DMS79 treated with DMSO at 0.1 percent for 48 hours (cell line): ENCODE measurements at regions not wholly inside any gene's neighbourhood (a gene's known extent, or its start where the extent isn't known, plus 50 kb on each side); places are given as distances from the start of the nearest gene placed in this dataset.

Experiments used
- DNase-seq: peaks from one replicate; lab custom pipeline; 2025; lab: John Stamatoyannopoulos, UW

- DNase-seq, result no peak
Observed at GRCh38 chr11:69393178-69393832, 88.2 kb upstream of the LINC01488 start.

GRCh38 chr11:69393865-69394233 lies 87.6 kb upstream of the LINC01488 start:
- no peak for DNase-seq

DNA sequence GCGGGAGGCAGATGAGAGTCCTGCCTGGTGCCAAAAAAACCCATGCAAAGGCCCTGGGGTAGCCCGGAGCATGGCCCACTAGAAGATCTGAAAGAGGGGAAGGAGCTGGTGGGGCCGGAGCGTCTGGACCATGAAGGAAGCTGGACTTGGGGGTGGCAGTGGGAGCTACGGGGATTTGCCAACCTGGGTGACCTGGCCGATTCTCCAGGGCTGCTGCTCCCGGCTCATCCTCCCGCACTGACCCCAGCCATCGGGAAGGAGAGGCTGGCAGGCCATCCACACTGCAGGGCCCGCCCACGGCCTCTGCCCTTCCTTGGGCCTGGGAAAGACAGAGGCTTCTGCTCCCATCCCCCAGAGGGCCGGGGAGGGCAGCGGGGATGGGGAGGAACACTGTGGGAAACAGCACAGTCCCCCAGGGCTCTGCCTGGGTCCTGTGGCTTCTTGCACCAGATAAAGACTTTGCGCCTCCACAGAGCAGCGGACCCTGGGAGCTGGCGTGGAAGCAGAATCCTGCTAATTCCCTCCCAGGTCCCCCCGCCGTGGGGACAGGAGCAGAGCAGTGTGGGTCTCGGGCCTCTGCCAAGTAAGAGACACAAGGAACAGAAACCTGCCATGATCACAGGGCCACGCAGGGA lies 87.1 kb upstream of the LINC01488 start:
- no peak for DNase-seq

- no peak for DNase-seq
Observed at GRCh38 chr11:69394869-69395246, 86.6 kb upstream of the LINC01488 start.

DNA sequence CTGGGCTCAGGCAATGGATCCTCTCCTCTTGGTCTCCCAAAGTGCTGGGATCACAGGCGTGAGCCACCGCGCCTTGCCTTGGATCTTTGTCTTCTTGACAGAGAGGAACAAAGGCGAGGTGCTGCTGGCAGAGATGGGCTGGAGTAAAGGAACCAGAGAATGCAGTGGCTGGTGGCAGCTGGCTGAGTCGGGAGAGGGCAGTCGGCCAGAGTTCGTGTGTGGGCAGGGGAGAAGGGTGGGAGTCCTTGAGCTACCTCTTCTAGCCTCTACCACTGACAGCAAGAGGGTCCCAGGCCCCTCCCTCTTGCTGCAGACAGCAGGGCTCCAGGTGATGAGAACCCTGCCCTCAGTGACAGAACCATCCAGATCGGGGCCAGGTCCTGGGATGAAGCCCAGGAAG lies 86.2 kb upstream of the LINC01488 start:
- DNase-seq, result no peak

DNA sequence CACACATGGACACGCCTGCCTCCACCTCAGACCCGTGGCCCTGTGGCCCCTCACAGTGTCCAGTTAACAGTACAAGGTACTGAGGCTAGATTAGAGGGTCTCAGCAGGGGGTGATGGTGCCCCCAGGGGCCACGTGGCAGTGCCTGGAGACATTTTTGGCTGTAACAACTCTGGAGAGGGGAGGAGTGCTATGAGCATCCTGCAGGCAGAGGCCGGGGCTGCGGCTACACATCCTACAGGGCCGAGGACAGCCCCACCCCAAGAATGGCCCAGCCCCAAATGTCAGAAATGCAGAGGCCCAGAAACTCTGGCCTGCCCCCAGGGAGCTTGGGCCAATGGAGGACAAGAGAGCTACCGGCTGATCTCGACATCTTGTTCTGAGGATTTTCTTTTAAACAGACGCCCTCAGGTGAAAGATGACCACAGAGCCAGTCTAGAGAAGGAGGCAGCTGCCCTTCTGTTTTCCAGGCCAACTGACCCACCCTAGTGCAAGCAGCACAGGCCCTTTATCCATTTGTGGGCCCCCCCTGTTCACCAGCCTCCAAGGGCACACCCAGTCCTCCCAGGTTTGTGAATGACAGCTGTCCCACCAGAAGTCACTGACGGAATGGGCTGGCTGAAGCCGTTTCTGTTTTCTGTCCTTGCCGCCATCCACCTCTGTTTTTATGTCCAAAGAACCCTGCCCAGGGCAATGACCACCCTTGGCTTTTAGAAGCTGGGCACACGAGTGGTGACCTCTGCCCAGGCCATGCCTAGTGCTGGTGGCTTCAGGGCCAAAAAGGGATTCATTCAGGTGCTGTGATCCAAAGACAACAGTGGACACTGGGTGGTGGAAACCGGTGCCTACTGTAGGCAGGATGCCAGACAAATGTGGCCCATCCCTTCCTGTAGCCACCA lies 85.2 kb upstream of the LINC01488 start:
- no peak for DNase-seq

DNA sequence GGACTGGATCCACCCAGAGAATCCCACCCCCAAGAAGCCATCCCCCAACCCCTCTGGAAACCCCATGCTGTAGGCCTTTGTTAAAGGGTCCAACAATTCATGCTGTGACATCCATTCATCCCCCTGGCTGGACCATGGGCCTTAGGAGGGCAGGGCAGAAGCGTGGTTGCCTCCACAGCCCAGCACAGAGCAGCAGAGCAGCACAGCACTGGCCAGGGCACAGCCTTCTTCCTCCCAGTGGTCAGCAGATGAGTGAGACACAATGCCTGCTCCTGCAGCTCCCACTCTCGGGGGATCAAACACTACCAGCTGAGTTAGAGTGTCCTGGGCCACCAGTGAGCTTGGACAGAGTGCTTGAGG lies 84.5 kb upstream of the LINC01488 start:
- DNase-seq, result no peak

- no peak for DNase-seq
Observed at GRCh38 chr11:69397732-69398131, 83.7 kb upstream of the LINC01488 start.

GRCh38 chr11:69398529-69399492 lies 82.7 kb upstream of the LINC01488 start:
- DNase-seq, result no peak

- no peak for DNase-seq
Observed at GRCh38 chr11:69400140-69400539, 81.3 kb upstream of the LINC01488 start.

DNA sequence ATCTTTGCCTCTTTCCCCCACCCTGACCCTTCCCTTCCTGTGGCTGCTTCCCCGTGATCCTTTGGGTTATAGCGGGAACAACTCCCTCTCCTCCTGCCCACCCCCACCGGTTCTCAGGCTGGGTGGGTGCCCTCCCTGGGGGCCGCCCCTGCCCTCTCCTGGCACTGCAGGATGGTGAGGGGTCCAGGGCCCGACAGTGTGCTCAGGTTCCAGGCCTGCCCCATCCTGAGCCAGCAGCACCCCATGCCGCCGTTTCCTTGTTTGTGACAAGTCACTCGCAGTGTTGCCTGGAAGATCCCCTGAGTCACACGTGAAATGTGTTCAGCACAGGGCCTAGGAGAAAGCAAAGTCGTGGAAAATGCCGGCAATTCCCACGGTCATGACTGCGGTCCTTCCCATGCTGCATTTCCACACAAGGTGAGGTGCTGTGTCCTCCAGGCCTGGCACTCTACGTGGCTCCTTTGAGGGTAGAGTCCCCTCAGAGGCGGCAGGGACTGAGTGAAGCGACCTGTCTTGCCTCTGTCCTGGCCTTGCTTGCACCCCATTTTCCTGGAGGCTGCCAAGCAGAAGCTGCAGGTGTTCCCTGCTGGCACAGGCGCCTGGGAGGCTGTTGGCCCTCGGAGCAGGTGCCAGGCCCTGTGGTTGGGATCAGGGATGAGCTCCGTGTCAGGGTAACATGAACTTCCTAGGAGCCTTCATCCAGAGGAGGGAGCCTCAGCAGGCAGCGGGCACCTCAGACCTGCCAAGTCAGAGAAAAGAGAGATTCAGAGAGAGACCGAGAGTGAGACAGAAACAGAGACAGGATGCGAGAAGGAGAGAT lies 80.5 kb upstream of the LINC01488 start:
- DNase-seq, result no peak

- DNase-seq, result no peak
Observed at GRCh38 chr11:69401715-69402114, 79.7 kb upstream of the LINC01488 start.

GRCh38 chr11:69402251-69402887 lies 79.1 kb upstream of the LINC01488 start:
- no peak for DNase-seq

DNA sequence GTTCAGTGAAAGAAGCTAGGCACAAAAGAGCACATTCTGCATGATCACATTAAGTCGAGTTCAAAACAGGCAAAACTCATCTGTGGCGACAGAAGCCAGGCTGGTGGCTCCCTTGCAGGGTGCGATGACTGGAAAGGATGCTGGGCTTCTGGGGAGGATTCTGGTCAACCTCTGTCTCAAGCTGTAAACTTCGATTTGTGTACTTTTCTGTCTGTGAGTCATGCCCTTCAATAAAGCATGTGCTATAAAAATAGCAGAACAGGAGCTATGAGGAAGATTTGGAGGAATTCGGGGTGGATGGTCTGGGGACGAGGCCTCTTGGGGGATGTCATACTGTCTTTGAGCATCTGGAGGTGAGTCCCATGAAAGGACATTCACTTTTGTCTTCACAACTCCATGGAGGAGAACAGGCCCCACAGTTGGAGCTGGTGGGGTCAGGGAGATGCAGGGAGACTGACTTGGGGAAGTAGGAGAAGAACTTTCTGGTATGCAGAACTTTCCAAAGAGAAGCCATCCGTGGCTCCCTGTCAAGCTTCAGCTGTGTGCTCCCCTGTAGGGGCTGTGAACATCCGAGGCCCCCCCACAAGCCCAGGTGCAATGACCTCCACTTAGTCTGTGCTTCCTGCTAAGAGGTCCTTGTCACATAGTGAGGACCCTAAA lies 77.8 kb upstream of the LINC01488 start:
- DNase-seq, result no peak

- no peak for DNase-seq
Observed at GRCh38 chr11:69406060-69406459, 75.4 kb upstream of the LINC01488 start.

- no peak for DNase-seq
Observed at GRCh38 chr11:69409812-69410645, 71.4 kb upstream of the LINC01488 start.

- no peak for DNase-seq
Observed at GRCh38 chr11:69411257-69411924, 70.1 kb upstream of the LINC01488 start.

GRCh38 chr11:69413015-69413801 lies 68.3 kb upstream of the LINC01488 start:
- no peak for DNase-seq
